Astrocyte (in vitro differentiated cells and primary cell): ENCODE measurements at regions not wholly inside any gene's neighbourhood (a gene's known extent, or its start where the extent isn't known, plus 50 kb on each side); places are given as distances from the start of the nearest gene placed in this dataset.
A peak's percentile ranks its signal among the peaks of the same experiment; 100 is the strongest.

ENCODE experiments used
- DNase-seq: peaks from one replicate; pipeline ENCODE4 v3.0.0-alpha.2; 2010; ENCODE audit warnings: low read depth
- FAIRE-seq: peaks from 2 replicates; lab custom pipeline; 2011; peaks lifted over from hg19 to GRCh38; lab: Jason Lieb, UNC
- H2AFZ ChIP-seq: 2 replicates; pipeline ENCODE4 v1.6.0; 2012; ENCODE audit warnings: low read depth, low read length, inconsistent platforms
- H3K27ac ChIP-seq: 2 replicates; pipeline ENCODE4 v1.5.1; 2011; ENCODE audit warnings: low read depth, low read length, inconsistent platforms
- H3K27me3 ChIP-seq: 2 replicates; pipeline ENCODE4 v1.6.0; 2011; ENCODE audit warnings: low read length, inconsistent platforms; ENCODE audit not compliant: insufficient read depth
- H3K36me3 ChIP-seq: 2 replicates; pipeline ENCODE4 v1.5.1; 2011; ENCODE audit warnings: low read length, inconsistent platforms; ENCODE audit not compliant: insufficient read depth
- H3K4me1 ChIP-seq: 2 replicates; pipeline ENCODE4 v1.5.1; 2011; ENCODE audit warnings: low read length, inconsistent platforms; ENCODE audit not compliant: insufficient read depth
- H3K4me2 ChIP-seq: 2 replicates; pipeline ENCODE4 v1.6.0; 2012; ENCODE audit warnings: low read length, inconsistent platforms
- H3K4me3 ChIP-seq: 2 replicates; pipeline ENCODE4 v1.5.1; 2011; ENCODE audit warnings: low read depth, mild to moderate bottlenecking, low read length, inconsistent platforms; ENCODE audit not compliant: insufficient read depth
- H3K79me2 ChIP-seq: 2 replicates; pipeline ENCODE4 v1.6.0; 2012; ENCODE audit warnings: mild to moderate bottlenecking, low read length, inconsistent platforms; ENCODE audit not compliant: insufficient read depth
- H3K9ac ChIP-seq: 2 replicates; pipeline ENCODE4 v1.6.0; 2012; ENCODE audit warnings: mild to moderate bottlenecking, low read length, inconsistent platforms
- H3K9me3 ChIP-seq: 2 replicates; pipeline ENCODE4 v1.5.1; 2012; ENCODE audit warnings: low read depth, mild to moderate bottlenecking, low read length, inconsistent platforms; ENCODE audit not compliant: insufficient read depth
- H4K20me1 ChIP-seq: 2 replicates; pipeline ENCODE4 v1.6.0; 2012; ENCODE audit warnings: low read length, inconsistent platforms; ENCODE audit not compliant: insufficient read depth
- H3K27ac Mint-ChIP-seq: one replicate; pipeline ENCODE4 v1.8.0; 2021; ENCODE audit warnings: mild to moderate bottlenecking, mixed read lengths; ENCODE audit not compliant: unreplicated experiment
- H3K27me3 Mint-ChIP-seq: one replicate; pipeline ENCODE4 v1.8.0; 2021; ENCODE audit warnings: low read depth, mixed read lengths; ENCODE audit not compliant: unreplicated experiment
- H3K36me3 Mint-ChIP-seq: one replicate; pipeline ENCODE4 v1.8.0; 2021; ENCODE audit warnings: low read depth, mixed read lengths; ENCODE audit not compliant: unreplicated experiment
- H3K4me1 Mint-ChIP-seq: one replicate; pipeline ENCODE4 v1.8.0; 2021; ENCODE audit warnings: low read depth, mixed read lengths; ENCODE audit not compliant: unreplicated experiment
- H3K4me3 Mint-ChIP-seq: one replicate; pipeline ENCODE4 v1.8.0; 2021; ENCODE audit warnings: mild to moderate bottlenecking, moderate library complexity, mixed read lengths; ENCODE audit not compliant: unreplicated experiment
- H3K9me3 Mint-ChIP-seq: one replicate; pipeline ENCODE4 v1.8.0; 2021; ENCODE audit warnings: mild to moderate bottlenecking, mixed read lengths; ENCODE audit not compliant: unreplicated experiment
- CTCF ChIP-seq: IDR thresholded peaks from 2 replicates; pipeline ENCODE4 v1.5.1; 2011; ENCODE audit warnings: low read depth, mild to moderate bottlenecking, inconsistent platforms, low read length, moderate library complexity; ENCODE audit not compliant: insufficient read depth
- EZH2 ChIP-seq: IDR thresholded peaks from 2 replicates; pipeline ENCODE4 v1.6.1; 2012; ENCODE audit warnings: mild to moderate bottlenecking, low read length, inconsistent platforms; ENCODE audit not compliant: insufficient read depth

- Histone ChIP-seq H3K4me2 (peak overlapping the region; percentile 78), H3K27ac (no peak overlapping the region), H3K9me3 (no peaks in the 10 kb centered on the region), H3K79me2 (no peaks in the 10 kb centered on the region), H3K27me3 (peaks cover 6% of the 10 kb centered on the region), H3K9ac (peak overlapping the region; percentile 36), H2AFZ (peak overlapping the region; percentile 72), H4K20me1 (no peaks in the 10 kb centered on the region), H3K36me3 (no peaks in the 10 kb centered on the region), H3K4me3 (no peak overlapping the region), H3K4me1 (no peaks in the 10 kb centered on the region)
- Mint-ChIP-seq H3K36me3 (no peaks in the 10 kb centered on the region), H3K4me3 (peak overlapping the region; percentile 17), H3K27ac (no peak overlapping the region), H3K27me3 (peaks cover 18% of the 10 kb centered on the region), H3K4me1 (peaks cover 10% of the 10 kb centered on the region), H3K9me3 (no peaks in the 10 kb centered on the region)
- no peak for TF ChIP-seq EZH2
- TF ChIP-seq CTCF: peak; percentile 82
- peak; percentile 57 for DNase-seq
- no peak for FAIRE-seq
Measured at GRCh38 chr16:51762081-51762996, 611.3 kb upstream of the SALL1 start.

GRCh38 chr16:51761001-51761400, 609.9 kb upstream of the SALL1 start:
- Mint-ChIP-seq H3K36me3 (no peaks in the 10 kb centered on the region), H3K9me3 (no peaks in the 10 kb centered on the region), H3K4me3 (no peak overlapping the region), H3K4me1 (peaks cover 10% of the 10 kb centered on the region), H3K27ac (no peak overlapping the region), H3K27me3 (peaks cover 15% of the 10 kb centered on the region)
- no peaks in the 10 kb centered on the region for H3K36me3 ChIP-seq
- TF ChIP-seq EZH2 (no peak), CTCF (no peak)
- H3K4me1 ChIP-seq: no peaks in the 10 kb centered on the region
- H2AFZ ChIP-seq: no peak overlapping the region
- FAIRE-seq (no peak), DNase-seq (peak; percentile 12)
- H3K27me3 ChIP-seq: peaks cover 6% of the 10 kb centered on the region
- H3K4me3 ChIP-seq: no peak overlapping the region
- H3K9ac ChIP-seq: no peak overlapping the region
- no peaks in the 10 kb centered on the region for H3K9me3 ChIP-seq
- no peak overlapping the region for H3K27ac ChIP-seq
- H3K4me2 ChIP-seq: no peak overlapping the region
- H4K20me1 ChIP-seq: no peaks in the 10 kb centered on the region
- H3K79me2 ChIP-seq: no peaks in the 10 kb centered on the region

GRCh38 chr16:51759999-51760398, 608.9 kb upstream of the SALL1 start:
- Histone ChIP-seq H3K27me3 (peaks cover 3% of the 10 kb centered on the region), H3K36me3 (no peaks in the 10 kb centered on the region), H3K79me2 (no peaks in the 10 kb centered on the region), H3K9me3 (no peaks in the 10 kb centered on the region), H3K27ac (no peak overlapping the region), H4K20me1 (no peaks in the 10 kb centered on the region), H3K9ac (no peak overlapping the region), H2AFZ (no peak overlapping the region), H3K4me2 (no peak overlapping the region), H3K4me3 (no peak overlapping the region), H3K4me1 (no peaks in the 10 kb centered on the region)
- Mint-ChIP-seq H3K4me1 (peaks cover 10% of the 10 kb centered on the region), H3K36me3 (no peaks in the 10 kb centered on the region), H3K9me3 (no peaks in the 10 kb centered on the region), H3K4me3 (no peak overlapping the region), H3K27ac (no peak overlapping the region), H3K27me3 (peaks cover 17% of the 10 kb centered on the region)
- no peak for DNase-seq
- no peak for TF ChIP-seq CTCF
- FAIRE-seq: no peak
